ENCODE measurements at regions not wholly inside any gene's neighbourhood (a gene's known extent, or its start where the extent isn't known, plus 50 kb on each side); places are given as distances from the start of the nearest gene placed in this dataset.

GRCh38 chr9:13734601-13735000, 455.1 kb upstream of the MPDZ start:
- Histone ChIP-seq H3K4me3 (ENCODE audit: low read length) (no peak overlapping the region), H3K27ac (ENCODE audit: low read length) (no peak overlapping the region), H2AFZ (ENCODE audit: low read depth, low read length) (no peak overlapping the region), H3K79me2 (ENCODE audit: low read length) (no peaks in the 10 kb centered on the region), H3K27me3 (ENCODE audit: low read depth, low read length) (no peaks in the 10 kb centered on the region; the same call in 1 of the 2 replicates), H3K36me3 (replicated peaks; ENCODE audit: low read depth, low read length) (no peaks in the 10 kb centered on the region), H3K9ac (ENCODE audit: low read length) (no peak overlapping the region), H4K20me1 (ENCODE audit: insufficient read depth, low read length) (no peaks in the 10 kb centered on the region), H3K9me3 (ENCODE audit: insufficient read depth, low read length) (no peaks in the 10 kb centered on the region), H3K4me2 (ENCODE audit: low read length) (no peak overlapping the region), H3K4me1 (ENCODE audit: low read length) (0 out of 2 replicates have a peak, but pooled peaks cover 5% of the 10 kb centered on the region)
- TF ChIP-seq CTCF (IDR thresholded peaks at IDR 0.05; ENCODE audit: low read depth, low read length): no peak
- TF ChIP-seq EZH2phosphoT487 (IDR thresholded peaks at IDR 0.05; ENCODE audit: low read depth): no peak

GRCh38 chr9:13732290-13732689, 452.8 kb upstream of the MPDZ start:
- Histone ChIP-seq H3K4me2 (ENCODE audit: low read length) (no peak overlapping the region), H3K36me3 (replicated peaks; ENCODE audit: low read depth, low read length) (no peaks in the 10 kb centered on the region), H3K4me1 (ENCODE audit: low read length) (0 out of 2 replicates have a peak, but pooled peaks cover 5% of the 10 kb centered on the region), H3K27me3 (ENCODE audit: low read depth, low read length) (peaks cover 6% of the 10 kb centered on the region; the same call in 1 of the 2 replicates), H3K4me3 (ENCODE audit: low read length) (no peak overlapping the region), H3K9me3 (ENCODE audit: insufficient read depth, low read length) (no peaks in the 10 kb centered on the region), H2AFZ (ENCODE audit: low read depth, low read length) (no peak overlapping the region), H3K9ac (ENCODE audit: low read length) (no peak overlapping the region), H3K79me2 (ENCODE audit: low read length) (no peaks in the 10 kb centered on the region), H4K20me1 (ENCODE audit: insufficient read depth, low read length) (no peaks in the 10 kb centered on the region), H3K27ac (ENCODE audit: low read length) (no peak overlapping the region)
- TF ChIP-seq EZH2phosphoT487 (IDR thresholded peaks at IDR 0.05; ENCODE audit: low read depth) (no peak), CTCF (IDR thresholded peaks at IDR 0.05; ENCODE audit: low read depth, low read length) (no peak)

GRCh38 chr9:13731637-13732036, 452.1 kb upstream of the MPDZ start:
- H3K27me3 ChIP-seq (ENCODE audit: low read depth, low read length): peaks cover 6% of the 10 kb centered on the region; the same call in 1 of the 2 replicates
- 0 out of 2 replicates have a peak, but pooled peaks cover 5% of the 10 kb centered on the region for H3K4me1 ChIP-seq (ENCODE audit: low read length)
- H3K9ac ChIP-seq (ENCODE audit: low read length): no peak overlapping the region
- H2AFZ ChIP-seq (ENCODE audit: low read depth, low read length): no peak overlapping the region
- no peaks in the 10 kb centered on the region for H3K9me3 ChIP-seq (ENCODE audit: insufficient read depth, low read length)
- no peaks in the 10 kb centered on the region for H4K20me1 ChIP-seq (ENCODE audit: insufficient read depth, low read length)
- no peak overlapping the region for H3K4me2 ChIP-seq (ENCODE audit: low read length)
- H3K36me3 ChIP-seq (replicated peaks; ENCODE audit: low read depth, low read length): no peaks in the 10 kb centered on the region
- no peaks in the 10 kb centered on the region for H3K79me2 ChIP-seq (ENCODE audit: low read length)
- H3K27ac ChIP-seq (ENCODE audit: low read length): no peak overlapping the region
- TF ChIP-seq CTCF (IDR thresholded peaks at IDR 0.05; ENCODE audit: low read depth, low read length) (no peak), EZH2phosphoT487 (IDR thresholded peaks at IDR 0.05; ENCODE audit: low read depth) (no peak)
- H3K4me3 ChIP-seq (ENCODE audit: low read length): no peak overlapping the region

- Histone ChIP-seq H3K27me3 (ENCODE audit: low read depth, low read length) (peaks cover 6% of the 10 kb centered on the region; the same call in 1 of the 2 replicates), H3K36me3 (replicated peaks; ENCODE audit: low read depth, low read length) (no peaks in the 10 kb centered on the region), H3K4me1 (ENCODE audit: low read length) (0 out of 2 replicates have a peak, but pooled peaks cover 5% of the 10 kb centered on the region), H3K79me2 (ENCODE audit: low read length) (no peaks in the 10 kb centered on the region), H3K9ac (ENCODE audit: low read length) (no peak overlapping the region), H3K4me3 (ENCODE audit: low read length) (no peak overlapping the region), H3K4me2 (ENCODE audit: low read length) (no peak overlapping the region), H2AFZ (ENCODE audit: low read depth, low read length) (no peak overlapping the region), H3K9me3 (ENCODE audit: insufficient read depth, low read length) (no peaks in the 10 kb centered on the region), H3K27ac (ENCODE audit: low read length) (no peak overlapping the region), H4K20me1 (ENCODE audit: insufficient read depth, low read length) (no peaks in the 10 kb centered on the region)
- TF ChIP-seq EZH2phosphoT487 (IDR thresholded peaks at IDR 0.05; ENCODE audit: low read depth): no peak
- no peak for TF ChIP-seq CTCF (IDR thresholded peaks at IDR 0.05; ENCODE audit: low read depth, low read length)
Observed at GRCh38 chr9:13729955-13730354, 450.5 kb upstream of the MPDZ start.

Data from OCI-LY3 (cell line).